Mesothelial cell of epicardium (in vitro differentiated cells): ENCODE measurements at regions not wholly inside any gene's neighbourhood (a gene's known extent, or its start where the extent isn't known, plus 50 kb on each side); places are given as distances from the start of the nearest gene placed in this dataset.

Source experiments
- DNase-seq, 2 experiments: peaks; one replicate each; pipeline ENCODE4 v3.0.0; 2021; ENCODE audit warnings: low spot score in 2 of 2; ENCODE audit not compliant: unreplicated experiment in 2 of 2
- H3K27ac Mint-ChIP-seq: 2 replicates; pipeline ENCODE4 v1.8.0; 2021; ENCODE audit warnings: mixed read lengths
- H3K27me3 Mint-ChIP-seq: 2 replicates; pipeline ENCODE4 v1.8.0; 2021; ENCODE audit warnings: low read depth, mixed read lengths
- H3K36me3 Mint-ChIP-seq: 2 replicates; pipeline ENCODE4 v1.8.0; 2021; ENCODE audit warnings: mixed read lengths
- H3K4me1 Mint-ChIP-seq: 2 replicates; pipeline ENCODE4 v1.8.0; 2021; ENCODE audit warnings: mixed read lengths
- H3K4me3 Mint-ChIP-seq: 2 replicates; pipeline ENCODE4 v1.8.0; 2021; ENCODE audit warnings: mild to moderate bottlenecking, moderate library complexity, mixed read lengths
- H3K9me3 Mint-ChIP-seq: 2 replicates; pipeline ENCODE4 v1.8.0; 2021; ENCODE audit warnings: mixed read lengths
- TF ChIP-seq, protein P1 (sequence below): fragments of 200-600 bp; sonication (generic); IDR thresholded peaks from one replicate; pipeline ENCODE4 v1.5.0; 2021; ENCODE audit warnings: antibody characterized with exemption; ENCODE audit not compliant: unreplicated experiment

DNA sequence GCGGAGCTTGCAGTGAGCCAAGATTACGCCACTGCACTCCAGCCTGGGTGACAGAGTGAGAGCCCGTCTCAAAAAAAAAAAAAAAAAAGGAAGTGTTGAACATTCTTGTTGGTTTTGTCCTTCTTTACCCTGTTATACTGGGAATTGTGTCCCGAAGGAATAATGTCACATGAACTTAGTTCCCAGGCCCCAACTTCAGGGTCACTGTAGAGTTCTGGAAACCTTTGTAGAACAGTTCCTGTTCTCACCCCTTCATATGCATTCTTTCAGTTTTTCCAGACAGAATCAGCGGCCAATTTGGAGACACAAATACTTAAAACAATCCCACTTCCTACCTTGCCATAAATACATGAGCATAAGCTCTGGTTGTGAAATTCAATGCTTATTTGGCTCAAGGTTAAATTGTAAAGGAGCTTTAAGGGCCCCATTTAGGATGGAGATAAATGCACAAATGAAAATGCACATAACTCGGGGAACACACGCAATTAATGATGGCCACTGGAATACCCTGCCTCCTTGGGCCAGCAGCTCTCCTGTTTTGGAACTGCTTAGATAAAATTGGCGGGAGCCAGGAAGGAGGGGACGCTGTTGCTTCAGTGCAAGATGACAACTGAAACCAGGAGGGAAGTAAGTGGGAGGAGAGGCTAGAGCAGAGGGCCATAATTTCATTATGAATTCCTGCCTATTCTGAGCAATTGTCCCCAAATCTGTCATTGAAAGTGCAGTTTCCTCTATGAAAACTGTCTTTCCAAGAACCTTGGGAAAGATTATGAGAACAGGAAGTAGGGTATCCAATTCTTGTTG lies 153.7 kb downstream of the FGF1 start:
- Mint-ChIP-seq H3K36me3 (peaks cover 8% of the 10 kb centered on the region), H3K4me3 (no peak overlapping the region), H3K9me3 (peaks cover 20% of the 10 kb centered on the region), H3K4me1 (peaks cover 30% of the 10 kb centered on the region), H3K27ac (peak overlapping the region; percentile 35), H3K27me3 (no peaks in the 10 kb centered on the region)
- TF ChIP-seq, protein P1, sequence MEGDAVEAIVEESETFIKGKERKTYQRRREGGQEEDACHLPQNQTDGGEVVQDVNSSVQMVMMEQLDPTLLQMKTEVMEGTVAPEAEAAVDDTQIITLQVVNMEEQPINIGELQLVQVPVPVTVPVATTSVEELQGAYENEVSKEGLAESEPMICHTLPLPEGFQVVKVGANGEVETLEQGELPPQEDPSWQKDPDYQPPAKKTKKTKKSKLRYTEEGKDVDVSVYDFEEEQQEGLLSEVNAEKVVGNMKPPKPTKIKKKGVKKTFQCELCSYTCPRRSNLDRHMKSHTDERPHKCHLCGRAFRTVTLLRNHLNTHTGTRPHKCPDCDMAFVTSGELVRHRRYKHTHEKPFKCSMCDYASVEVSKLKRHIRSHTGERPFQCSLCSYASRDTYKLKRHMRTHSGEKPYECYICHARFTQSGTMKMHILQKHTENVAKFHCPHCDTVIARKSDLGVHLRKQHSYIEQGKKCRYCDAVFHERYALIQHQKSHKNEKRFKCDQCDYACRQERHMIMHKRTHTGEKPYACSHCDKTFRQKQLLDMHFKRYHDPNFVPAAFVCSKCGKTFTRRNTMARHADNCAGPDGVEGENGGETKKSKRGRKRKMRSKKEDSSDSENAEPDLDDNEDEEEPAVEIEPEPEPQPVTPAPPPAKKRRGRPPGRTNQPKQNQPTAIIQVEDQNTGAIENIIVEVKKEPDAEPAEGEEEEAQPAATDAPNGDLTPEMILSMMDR = no peak
- DNase-seq = no peak

DNA sequence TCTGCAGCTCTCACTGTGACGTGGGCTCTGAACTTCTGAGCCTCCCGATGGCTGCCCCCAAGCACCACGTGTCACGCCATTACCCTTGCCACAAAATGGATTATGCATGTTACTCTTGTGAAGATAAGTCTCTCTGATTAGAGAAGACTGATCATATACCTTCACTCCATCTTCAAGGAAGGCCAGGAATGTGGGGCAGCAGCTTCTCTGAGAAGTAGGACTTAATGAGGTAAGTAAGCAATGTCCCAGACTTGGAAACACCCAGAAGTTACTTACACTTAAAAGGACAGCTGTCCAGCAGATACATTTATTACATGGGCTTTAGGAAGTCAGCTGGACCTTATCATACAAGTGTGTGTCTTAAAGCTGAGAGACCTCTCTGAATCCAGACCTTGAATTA lies 155.0 kb downstream of the FGF1 start:
- Mint-ChIP-seq H3K4me1 (peaks cover 30% of the 10 kb centered on the region), H3K27ac (no peak overlapping the region), H3K4me3 (no peak overlapping the region), H3K27me3 (no peaks in the 10 kb centered on the region), H3K36me3 (peaks cover 8% of the 10 kb centered on the region), H3K9me3 (peaks cover 14% of the 10 kb centered on the region)
- TF ChIP-seq, protein P1 = no peak
- DNase-seq = no peak

DNA sequence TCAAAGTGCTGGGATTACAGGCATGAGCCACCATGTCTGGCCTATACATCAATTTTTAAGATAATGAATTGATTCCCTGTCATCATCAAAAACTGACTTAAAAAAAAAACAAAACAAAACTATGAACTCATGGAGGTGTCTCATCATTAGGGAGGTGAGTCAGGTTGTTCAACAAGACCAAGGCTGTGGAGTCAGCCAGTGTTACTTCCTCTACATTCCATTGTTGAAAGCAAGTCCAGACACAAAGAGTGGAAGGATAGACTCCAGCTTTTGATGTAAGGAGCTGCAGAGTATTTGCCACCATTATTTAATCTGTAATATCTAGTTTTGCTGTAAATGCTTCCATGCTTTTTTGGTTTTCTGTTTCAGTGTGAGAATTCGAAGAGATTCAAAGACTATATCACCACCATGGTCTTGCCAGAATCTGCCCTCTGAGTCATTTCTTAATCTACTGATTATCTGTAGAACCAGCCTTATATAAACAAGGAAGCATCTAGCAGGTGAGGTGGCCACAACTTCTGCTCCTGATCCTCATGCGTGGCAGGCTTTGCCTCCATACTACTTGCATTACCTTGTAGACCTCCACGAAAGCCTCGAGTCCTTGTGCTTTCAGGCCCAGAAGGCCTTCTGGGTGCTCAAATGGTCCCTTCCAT lies 156.1 kb downstream of the FGF1 start:
- peaks cover 6% of the 10 kb centered on the region for H3K36me3 Mint-ChIP-seq

DNA sequence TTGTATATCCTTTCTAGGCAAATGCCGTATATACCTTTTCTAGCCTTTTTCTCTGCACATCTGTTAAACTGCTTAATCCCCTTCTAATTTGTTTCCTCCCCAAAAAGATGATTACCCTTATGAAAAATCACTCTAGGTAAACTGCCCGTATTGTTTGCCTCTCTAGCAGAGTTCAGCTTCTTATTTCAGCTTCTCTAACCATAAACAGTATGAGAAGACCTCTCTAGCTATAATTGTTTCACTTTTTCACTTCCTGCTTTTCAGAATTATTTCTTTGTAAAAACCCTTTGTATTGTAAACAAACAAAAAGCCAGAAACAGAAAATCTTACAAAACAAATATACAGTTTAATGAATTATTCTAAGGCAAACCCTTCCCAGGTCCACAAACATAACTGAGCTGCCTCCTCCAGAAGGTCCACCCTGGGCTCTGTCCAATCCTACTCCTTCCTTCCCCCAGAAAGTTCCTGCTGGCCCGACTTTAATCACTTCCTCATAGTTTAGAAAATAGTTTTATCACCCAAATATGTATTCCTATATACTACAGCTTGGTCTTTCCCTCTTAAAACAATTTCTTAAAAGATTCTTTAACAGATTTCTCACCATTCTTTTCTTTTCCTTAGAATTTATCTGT lies 158.1 kb downstream of the FGF1 start:
- H3K4me3 Mint-ChIP-seq = no peak overlapping the region
- no peaks in the 10 kb centered on the region for H3K27me3 Mint-ChIP-seq
- peaks cover 29% of the 10 kb centered on the region for H3K4me1 Mint-ChIP-seq
- TF ChIP-seq, protein P1 = no peak
- H3K27ac Mint-ChIP-seq = no peak overlapping the region
- no peaks in the 10 kb centered on the region for H3K36me3 Mint-ChIP-seq
- H3K9me3 Mint-ChIP-seq = no peaks in the 10 kb centered on the region
- no peak for DNase-seq

More for the DNA sequence above, 156.1 kb downstream of the FGF1 start:
- Mint-ChIP-seq H3K27ac (peak overlapping the region; percentile 64), H3K9me3 (peaks cover 6% of the 10 kb centered on the region), H3K4me3 (no peak overlapping the region), H3K27me3 (no peaks in the 10 kb centered on the region), H3K4me1 (peaks cover 30% of the 10 kb centered on the region)
- TF ChIP-seq, protein P1 = no peak
- no peak for DNase-seq

DNA sequence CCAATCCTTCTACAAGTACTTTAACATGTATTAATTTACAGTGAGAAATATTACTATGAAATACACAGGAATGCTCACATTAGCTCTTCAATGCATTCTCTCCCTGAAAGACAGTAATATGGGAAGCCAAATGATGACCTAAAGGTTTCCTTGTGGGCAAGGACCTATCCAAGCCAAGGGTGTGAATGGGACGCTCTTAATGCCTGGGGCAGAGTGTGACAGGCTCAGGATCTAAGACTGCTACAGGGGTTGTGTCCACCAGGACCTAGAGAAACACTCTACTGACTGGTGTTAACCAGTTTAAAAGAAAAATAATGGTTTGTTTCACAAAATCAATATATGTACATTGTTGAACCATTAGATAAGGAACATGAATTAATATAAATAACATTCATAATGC lies 158.7 kb downstream of the FGF1 start:
- Mint-ChIP-seq H3K4me1 (peaks cover 25% of the 10 kb centered on the region), H3K27ac (no peak overlapping the region)

More for the DNA sequence above, 158.7 kb downstream of the FGF1 start:
- H3K27me3 Mint-ChIP-seq = no peaks in the 10 kb centered on the region
- no peaks in the 10 kb centered on the region for H3K9me3 Mint-ChIP-seq
- TF ChIP-seq, protein P1 = no peak
- H3K36me3 Mint-ChIP-seq = no peaks in the 10 kb centered on the region
- no peak overlapping the region for H3K4me3 Mint-ChIP-seq
- no peak for DNase-seq
